HL-60 (cell line): ENCODE measurements at regions not wholly inside any gene's neighbourhood (a gene's known extent, or its start where the extent isn't known, plus 50 kb on each side); places are given as distances from the start of the nearest gene placed in this dataset.

Experiments
- DNase-seq, 2 experiments: peaks; one replicate each; pipeline ENCODE4 v3.0.0-alpha.2; 2010 to 2020; ENCODE audit warnings: low read depth in 1 of 2, low spot score in 1 of 2
- H3K27ac ChIP-seq: fragments of 250-450 bp; sonication (Bioruptor Pico); replicated peaks from 2 replicates; pipeline ENCODE4 v1.5.1; 2020; ENCODE audit warnings: mild to moderate bottlenecking, moderate library complexity
- H3K27me3 ChIP-seq: fragments of 250-450 bp; sonication (Bioruptor Pico); 2 replicates; pipeline ENCODE4 v1.5.1; 2021; ENCODE audit warnings: mild to moderate bottlenecking, moderate library complexity; ENCODE audit not compliant: insufficient read depth, poor library complexity, severe bottlenecking
- H3K4me3 ChIP-seq: replicated peaks from 2 replicates; pipeline ENCODE4 v1.5.1; 2011; ENCODE audit warnings: mild to moderate bottlenecking, control low read depth, low read length; ENCODE audit not compliant: insufficient read depth
- CTCF ChIP-seq: IDR thresholded peaks from one replicate; pipeline ENCODE4 v1.5.1; 2011; ENCODE audit warnings: low read length, control low read depth, inconsistent platforms; ENCODE audit not compliant: insufficient read depth
- GABPA ChIP-seq: IDR thresholded peaks from 2 replicates; pipeline ENCODE4 v1.6.1; 2012; ENCODE audit warnings: low read depth
- POLR2AphosphoS5 ChIP-seq: IDR thresholded peaks from 2 replicates; pipeline ENCODE4 v1.6.1; 2012; ENCODE audit warnings: low read depth
- SPI1 ChIP-seq: IDR thresholded peaks from 2 replicates; pipeline ENCODE4 v1.6.1; 2012; ENCODE audit warnings: low read depth, mild to moderate bottlenecking, borderline replicate concordance
- TF ChIP-seq, protein P1 (sequence below): IDR thresholded peaks from 2 replicates; pipeline ENCODE4 v1.6.1; 2012; ENCODE audit warnings: low read depth; ENCODE audit not compliant: insufficient replicate concordance

DNA sequence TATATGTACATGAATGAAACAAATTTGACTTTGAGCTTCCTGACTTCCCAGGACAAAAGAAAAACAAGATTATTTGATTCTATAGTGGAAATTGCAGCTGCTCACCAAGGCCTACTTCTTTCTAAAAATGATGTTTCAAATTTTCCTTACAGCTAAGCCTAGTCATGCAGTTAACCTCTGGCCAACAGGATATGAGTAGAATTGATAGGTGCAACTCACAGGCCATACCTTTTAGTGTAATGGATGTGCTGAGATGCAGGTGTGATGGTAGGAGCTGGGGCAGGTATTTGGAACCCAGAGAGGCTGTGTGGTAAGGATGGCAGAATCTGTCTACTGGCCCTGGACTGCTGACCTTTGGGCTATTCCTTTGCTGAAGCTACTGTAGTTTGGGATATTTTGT lies 230.9 kb upstream of the PREP start:
- Histone ChIP-seq H3K27ac (no peak overlapping the region), H3K27me3 (no peaks in the 10 kb centered on the region), H3K4me3 (no peak overlapping the region)
- TF ChIP-seq CTCF (no peak), GABPA (no peak), SPI1 (no peak), POLR2AphosphoS5 (no peak)
- TF ChIP-seq, protein P1, sequence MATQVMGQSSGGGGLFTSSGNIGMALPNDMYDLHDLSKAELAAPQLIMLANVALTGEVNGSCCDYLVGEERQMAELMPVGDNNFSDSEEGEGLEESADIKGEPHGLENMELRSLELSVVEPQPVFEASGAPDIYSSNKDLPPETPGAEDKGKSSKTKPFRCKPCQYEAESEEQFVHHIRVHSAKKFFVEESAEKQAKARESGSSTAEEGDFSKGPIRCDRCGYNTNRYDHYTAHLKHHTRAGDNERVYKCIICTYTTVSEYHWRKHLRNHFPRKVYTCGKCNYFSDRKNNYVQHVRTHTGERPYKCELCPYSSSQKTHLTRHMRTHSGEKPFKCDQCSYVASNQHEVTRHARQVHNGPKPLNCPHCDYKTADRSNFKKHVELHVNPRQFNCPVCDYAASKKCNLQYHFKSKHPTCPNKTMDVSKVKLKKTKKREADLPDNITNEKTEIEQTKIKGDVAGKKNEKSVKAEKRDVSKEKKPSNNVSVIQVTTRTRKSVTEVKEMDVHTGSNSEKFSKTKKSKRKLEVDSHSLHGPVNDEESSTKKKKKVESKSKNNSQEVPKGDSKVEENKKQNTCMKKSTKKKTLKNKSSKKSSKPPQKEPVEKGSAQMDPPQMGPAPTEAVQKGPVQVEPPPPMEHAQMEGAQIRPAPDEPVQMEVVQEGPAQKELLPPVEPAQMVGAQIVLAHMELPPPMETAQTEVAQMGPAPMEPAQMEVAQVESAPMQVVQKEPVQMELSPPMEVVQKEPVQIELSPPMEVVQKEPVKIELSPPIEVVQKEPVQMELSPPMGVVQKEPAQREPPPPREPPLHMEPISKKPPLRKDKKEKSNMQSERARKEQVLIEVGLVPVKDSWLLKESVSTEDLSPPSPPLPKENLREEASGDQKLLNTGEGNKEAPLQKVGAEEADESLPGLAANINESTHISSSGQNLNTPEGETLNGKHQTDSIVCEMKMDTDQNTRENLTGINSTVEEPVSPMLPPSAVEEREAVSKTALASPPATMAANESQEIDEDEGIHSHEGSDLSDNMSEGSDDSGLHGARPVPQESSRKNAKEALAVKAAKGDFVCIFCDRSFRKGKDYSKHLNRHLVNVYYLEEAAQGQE, result no peak
- no peak for DNase-seq

GRCh38 chr6:105628156-105628860 lies 225.4 kb upstream of the PREP start:
- no peak for DNase-seq
- TF ChIP-seq SPI1 (no peak), POLR2AphosphoS5 (no peak), GABPA (no peak), CTCF (no peak)
- TF ChIP-seq, protein P1, result no peak
- no peak overlapping the region for H3K27ac ChIP-seq

DNA sequence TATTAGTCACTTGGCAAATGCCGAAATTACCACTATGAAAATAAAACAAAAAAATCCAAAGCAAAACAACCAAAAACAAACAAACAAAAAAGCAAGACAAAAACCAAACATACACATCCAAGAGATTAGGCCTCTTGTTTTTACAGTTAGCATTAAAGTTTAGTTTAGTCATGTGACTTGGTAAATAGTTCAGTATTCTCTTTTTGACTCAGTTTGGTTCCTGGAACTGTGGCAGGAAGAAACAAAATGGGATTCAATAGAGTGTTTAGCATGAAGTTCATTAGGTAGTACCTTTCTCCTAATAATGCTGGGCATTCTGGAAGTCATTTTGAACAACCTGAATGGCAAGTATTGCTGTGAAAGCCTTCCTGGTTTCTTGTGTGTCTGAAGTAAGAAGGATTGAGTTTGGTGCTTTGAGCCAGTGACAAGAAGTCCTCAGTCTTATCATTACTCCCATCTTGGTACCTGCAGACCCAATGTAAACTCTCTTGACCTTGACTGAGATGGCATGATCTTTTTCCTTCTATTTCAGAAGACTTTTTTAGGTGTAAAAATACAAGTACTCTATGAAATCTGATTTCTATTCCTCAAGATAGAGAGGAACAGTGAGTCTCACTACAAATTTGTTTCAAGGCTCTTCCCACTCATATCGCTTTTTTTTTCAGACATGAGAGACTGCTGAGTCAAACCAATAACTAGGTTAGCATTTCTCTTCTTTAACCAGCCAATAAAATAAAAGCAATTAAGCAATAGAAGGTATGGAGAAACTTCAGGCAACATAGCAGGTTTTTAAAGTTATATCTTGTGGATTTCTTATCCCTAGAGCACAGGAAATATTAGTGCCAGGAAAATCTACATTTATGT lies 223.6 kb upstream of the PREP start:
- no peak for TF ChIP-seq POLR2AphosphoS5
- TF ChIP-seq, protein P1, result no peak
- no peak for TF ChIP-seq GABPA
- no peak for TF ChIP-seq CTCF
- TF ChIP-seq SPI1, result no peak
- H3K4me3 ChIP-seq, result no peak overlapping the region
- DNase-seq, result no peak

More at GRCh38 chr6:105628156-105628860, 225.4 kb upstream of the PREP start:
- no peaks in the 10 kb centered on the region for H3K27me3 ChIP-seq
- no peak overlapping the region for H3K4me3 ChIP-seq

More for the DNA sequence above, 223.6 kb upstream of the PREP start:
- Histone ChIP-seq H3K27me3 (no peaks in the 10 kb centered on the region), H3K27ac (no peak overlapping the region)
